BLaER1 (cell line): ENCODE measurements at regions not wholly inside any gene's neighbourhood (a gene's known extent, or its start where the extent isn't known, plus 50 kb on each side); places are given as distances from the start of the nearest gene placed in this dataset.
A peak's percentile ranks its signal among the peaks of the same experiment; 100 is the strongest.

Experiments
- H3K27ac ChIP-seq: shearing (Covaris generic); formaldehyde crosslinking; 2 replicates; pipeline ENCODE4 v1.8.1; 2022
- H3K27me3 ChIP-seq: shearing (Covaris generic); formaldehyde crosslinking; 2 replicates; pipeline ENCODE4 v1.8.1; 2022
- H3K36me3 ChIP-seq: shearing (Covaris generic); formaldehyde crosslinking; 2 replicates; pipeline ENCODE4 v1.8.1; 2022
- H3K4me1 ChIP-seq: shearing (Covaris generic); formaldehyde crosslinking; 2 replicates; pipeline ENCODE4 v1.8.1; 2022
- H3K4me2 ChIP-seq: shearing (Covaris generic); formaldehyde crosslinking; 2 replicates; pipeline ENCODE4 v1.8.1; 2022
- H3K4me3 ChIP-seq: shearing (Covaris generic); formaldehyde crosslinking; 2 replicates; pipeline ENCODE4 v1.8.1; 2022
- H3K9ac ChIP-seq: shearing (Covaris generic); formaldehyde crosslinking; 2 replicates; pipeline ENCODE4 v1.8.1; 2022
- H3K9me3 ChIP-seq: shearing (Covaris generic); formaldehyde crosslinking; 2 replicates; pipeline ENCODE4 v1.8.1; 2022
- H4K20me1 ChIP-seq: shearing (Covaris generic); formaldehyde crosslinking; 2 replicates; pipeline ENCODE4 v1.8.1; 2022
- Cebpa-rat ChIP-seq: shearing (Covaris generic); IDR thresholded peaks from 2 replicates; pipeline ENCODE4 v1.8.1; 2022

- no peaks in the 10 kb centered on the region for H3K9me3 ChIP-seq
- peak overlapping the region; percentile 1; the same call in 1 of the 2 replicates for H3K4me2 ChIP-seq
- H3K27ac ChIP-seq = no peak overlapping the region
- peaks cover 17% of the 10 kb centered on the region for H3K4me1 ChIP-seq
- no peak for TF ChIP-seq Cebpa-rat
- H3K36me3 ChIP-seq = no peaks in the 10 kb centered on the region
- H3K9ac ChIP-seq = no peak overlapping the region
- H3K4me3 ChIP-seq = no peak overlapping the region
- no peaks in the 10 kb centered on the region for H3K27me3 ChIP-seq
- no peaks in the 10 kb centered on the region for H4K20me1 ChIP-seq
Measured at GRCh38 chr2:8169443-8169842, 512.4 kb upstream of the ID2 start.

DNA sequence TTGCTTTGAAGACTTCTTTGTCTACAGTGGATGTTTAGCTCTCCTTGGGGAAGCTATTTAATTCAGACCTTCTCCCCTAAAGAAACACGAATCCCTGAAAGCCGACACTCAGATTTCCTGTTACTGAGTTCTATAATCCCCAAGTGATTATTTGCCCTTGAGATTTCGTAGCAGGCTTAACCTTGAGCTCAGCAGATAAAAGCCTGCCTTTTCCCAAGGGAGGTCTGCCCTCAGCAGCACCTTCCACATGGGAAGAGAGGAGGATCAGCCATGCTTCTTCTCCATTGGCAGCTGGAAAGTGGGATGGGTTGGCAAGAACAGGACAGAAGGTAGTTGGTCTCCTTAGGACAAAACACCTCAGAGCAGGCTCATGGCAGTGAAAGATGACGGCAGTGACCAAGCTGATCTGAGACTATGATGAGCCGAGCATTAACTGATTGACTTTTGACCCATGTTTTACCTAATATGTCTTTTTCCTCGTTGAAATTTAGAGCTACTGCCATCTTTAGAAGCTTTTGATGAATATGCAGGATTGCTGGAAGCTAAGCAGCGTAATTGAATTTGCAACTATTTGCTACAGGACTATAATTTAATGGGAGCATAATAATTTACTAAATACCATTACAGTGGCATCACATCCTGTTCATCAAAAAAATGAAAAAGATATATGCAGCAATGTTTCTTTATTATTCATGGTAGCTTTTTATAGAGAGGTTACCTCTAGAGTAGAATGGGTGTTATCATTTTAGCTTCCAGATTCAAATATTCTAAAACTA lies 511.1 kb upstream of the ID2 start:
- H3K27ac ChIP-seq = no peak overlapping the region
- H3K4me3 ChIP-seq = no peak overlapping the region
- no peak overlapping the region for H3K9ac ChIP-seq
- H3K36me3 ChIP-seq = no peaks in the 10 kb centered on the region
- peak overlapping the region; percentile 25 for H3K4me2 ChIP-seq
- no peaks in the 10 kb centered on the region for H3K9me3 ChIP-seq
- no peaks in the 10 kb centered on the region for H4K20me1 ChIP-seq
- no peaks in the 10 kb centered on the region for H3K27me3 ChIP-seq
- H3K4me1 ChIP-seq = peaks cover 17% of the 10 kb centered on the region
- TF ChIP-seq Cebpa-rat = no peak

GRCh38 chr2:8171608-8172007 lies 510.2 kb upstream of the ID2 start:
- Histone ChIP-seq H3K4me1 (peaks cover 17% of the 10 kb centered on the region), H3K27me3 (no peaks in the 10 kb centered on the region), H3K4me3 (no peak overlapping the region), H3K9me3 (no peaks in the 10 kb centered on the region), H4K20me1 (no peaks in the 10 kb centered on the region), H3K4me2 (no peak overlapping the region), H3K9ac (no peak overlapping the region), H3K27ac (no peak overlapping the region), H3K36me3 (no peaks in the 10 kb centered on the region)
- no peak for TF ChIP-seq Cebpa-rat

DNA sequence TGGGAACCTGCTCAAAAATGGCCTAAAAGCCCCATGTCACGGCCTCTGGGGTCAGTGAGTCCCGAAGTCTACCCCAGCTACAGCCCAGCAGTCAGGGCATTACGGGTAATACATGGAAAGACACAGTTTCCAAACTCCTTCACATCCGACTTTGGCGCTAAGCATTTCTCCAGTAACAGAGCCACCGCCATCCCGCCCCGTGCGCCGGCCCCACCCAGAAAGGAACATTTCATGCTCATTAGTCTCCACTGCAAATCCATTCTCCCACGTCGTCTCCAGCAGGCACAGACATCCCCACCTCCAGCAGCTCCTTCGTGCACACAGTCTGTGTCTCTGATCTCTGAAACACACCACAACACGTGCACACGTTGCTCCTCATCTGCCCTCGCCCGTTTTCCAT lies 509.2 kb upstream of the ID2 start:
- Histone ChIP-seq H3K4me2 (no peak overlapping the region), H3K4me3 (no peak overlapping the region), H3K4me1 (peaks cover 17% of the 10 kb centered on the region), H3K9me3 (no peaks in the 10 kb centered on the region), H4K20me1 (no peaks in the 10 kb centered on the region), H3K27me3 (no peaks in the 10 kb centered on the region), H3K9ac (no peak overlapping the region), H3K36me3 (no peaks in the 10 kb centered on the region), H3K27ac (no peak overlapping the region)
- TF ChIP-seq Cebpa-rat = no peak

GRCh38 chr2:8174641-8175257 lies 507.1 kb upstream of the ID2 start:
- H3K27ac ChIP-seq = no peak overlapping the region
- H3K27me3 ChIP-seq = no peaks in the 10 kb centered on the region
- no peak overlapping the region for H3K4me3 ChIP-seq
- TF ChIP-seq Cebpa-rat = no peak
- no peak overlapping the region for H3K4me2 ChIP-seq
- no peaks in the 10 kb centered on the region for H4K20me1 ChIP-seq
- no peak overlapping the region for H3K9ac ChIP-seq
- H3K36me3 ChIP-seq = no peaks in the 10 kb centered on the region
- H3K9me3 ChIP-seq = no peaks in the 10 kb centered on the region
- H3K4me1 ChIP-seq = peaks cover 9% of the 10 kb centered on the region

GRCh38 chr2:8176887-8177286 lies 505.0 kb upstream of the ID2 start:
- no peak overlapping the region for H3K27ac ChIP-seq
- H3K4me2 ChIP-seq = no peak overlapping the region

GRCh38 chr2:8177566-8177965 lies 504.3 kb upstream of the ID2 start:
- H3K27me3 ChIP-seq = no peaks in the 10 kb centered on the region
- H3K4me1 ChIP-seq = no peaks in the 10 kb centered on the region
- no peak for TF ChIP-seq Cebpa-rat
- no peaks in the 10 kb centered on the region for H3K9me3 ChIP-seq
- no peak overlapping the region for H3K27ac ChIP-seq
- H4K20me1 ChIP-seq = no peaks in the 10 kb centered on the region
- H3K36me3 ChIP-seq = no peaks in the 10 kb centered on the region
- H3K4me3 ChIP-seq = no peak overlapping the region
- H3K9ac ChIP-seq = no peak overlapping the region
- no peak overlapping the region for H3K4me2 ChIP-seq

More at GRCh38 chr2:8176887-8177286, 505.0 kb upstream of the ID2 start:
- no peaks in the 10 kb centered on the region for H3K9me3 ChIP-seq
- H3K4me1 ChIP-seq = no peaks in the 10 kb centered on the region
- H4K20me1 ChIP-seq = no peaks in the 10 kb centered on the region
- H3K36me3 ChIP-seq = no peaks in the 10 kb centered on the region
- H3K4me3 ChIP-seq = no peak overlapping the region
- TF ChIP-seq Cebpa-rat = no peak
- no peaks in the 10 kb centered on the region for H3K27me3 ChIP-seq
- H3K9ac ChIP-seq = no peak overlapping the region

DNA sequence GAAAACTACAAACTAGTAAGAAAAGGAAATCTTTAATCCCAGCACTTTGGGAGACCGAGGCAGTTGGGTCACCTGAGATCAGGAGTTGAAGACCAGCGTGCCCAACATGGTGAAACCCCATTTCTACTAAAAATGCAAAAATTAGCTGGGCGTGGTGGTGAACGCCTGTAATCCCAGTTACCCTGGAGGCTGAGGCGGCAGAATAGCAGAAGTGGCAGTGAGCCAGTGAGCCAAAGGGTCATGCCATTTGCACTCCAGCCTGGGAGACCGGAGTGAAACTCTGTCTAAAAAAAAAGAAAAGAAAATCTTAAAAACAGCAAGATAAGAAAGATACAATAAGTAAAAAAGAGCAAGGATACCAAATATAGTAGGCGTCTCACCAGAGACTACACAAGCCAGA lies 502.9 kb upstream of the ID2 start:
- H3K4me3 ChIP-seq = no peak overlapping the region
- no peaks in the 10 kb centered on the region for H3K27me3 ChIP-seq
- no peaks in the 10 kb centered on the region for H3K36me3 ChIP-seq
- no peaks in the 10 kb centered on the region for H4K20me1 ChIP-seq
- H3K4me2 ChIP-seq = no peak overlapping the region
- H3K9ac ChIP-seq = no peak overlapping the region
- H3K9me3 ChIP-seq = no peaks in the 10 kb centered on the region
- no peaks in the 10 kb centered on the region for H3K4me1 ChIP-seq
- no peak for TF ChIP-seq Cebpa-rat
- no peak overlapping the region for H3K27ac ChIP-seq

- Histone ChIP-seq H3K4me3 (no peak overlapping the region), H3K27me3 (no peaks in the 10 kb centered on the region), H3K9me3 (no peaks in the 10 kb centered on the region), H3K27ac (no peak overlapping the region), H3K4me2 (no peak overlapping the region), H3K36me3 (no peaks in the 10 kb centered on the region), H4K20me1 (no peaks in the 10 kb centered on the region), H3K4me1 (no peaks in the 10 kb centered on the region), H3K9ac (no peak overlapping the region)
- TF ChIP-seq Cebpa-rat = no peak
Measured at GRCh38 chr2:8189316-8189715, 492.5 kb upstream of the ID2 start.

DNA sequence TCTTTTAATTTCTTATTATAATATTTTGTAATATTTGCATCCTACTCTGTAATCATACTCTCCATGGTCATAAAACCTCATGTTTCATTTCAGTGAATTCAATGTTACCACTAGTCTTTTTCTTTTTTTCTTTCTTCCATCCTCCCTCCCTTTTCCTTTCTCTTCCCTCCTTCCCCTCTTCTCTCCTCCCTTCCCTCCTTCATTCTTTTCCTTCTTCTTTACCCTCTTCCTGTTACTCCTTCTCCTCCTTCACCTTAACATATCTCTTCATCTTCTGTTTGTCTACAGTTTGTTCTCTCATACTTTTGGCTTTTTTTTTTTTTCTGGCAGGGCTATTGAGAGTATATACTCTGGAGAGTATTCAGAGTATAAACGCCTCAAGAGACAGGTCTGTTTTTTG lies 491.6 kb upstream of the ID2 start:
- no peaks in the 10 kb centered on the region for H3K27me3 ChIP-seq
- no peak overlapping the region for H3K4me3 ChIP-seq
- H3K36me3 ChIP-seq = no peaks in the 10 kb centered on the region
- H3K9me3 ChIP-seq = no peaks in the 10 kb centered on the region
- no peak overlapping the region for H3K9ac ChIP-seq
- no peak for TF ChIP-seq Cebpa-rat
- no peaks in the 10 kb centered on the region for H4K20me1 ChIP-seq
- H3K27ac ChIP-seq = no peak overlapping the region
- H3K4me2 ChIP-seq = no peak overlapping the region
- H3K4me1 ChIP-seq = no peaks in the 10 kb centered on the region
